Prostate gland (tissue), 2 donors: ENCODE measurements at regions not wholly inside any gene's neighbourhood (a gene's known extent, or its start where the extent isn't known, plus 50 kb on each side); places are given as distances from the start of the nearest gene placed in this dataset.
"Not testable (repeated sequence)": the region's sequence is repeated elsewhere in the genome, so short reads cannot be mapped to it uniquely, and the experiment has no call there.

Source experiments
- DNase-seq: peaks from one replicate; pipeline ENCODE4 v3.0.0-alpha.2; 2019; ENCODE audit warnings: low spot score
- H3K27ac ChIP-seq, 2 donors: fragments of 200-600 bp; sonication (generic); 2 replicates each; pipeline ENCODE4 v1.5.1; 2017 to 2019
- H3K27me3 ChIP-seq: fragments of 200-600 bp; sonication (generic); replicated peaks from 2 replicates; pipeline ENCODE4 v1.5.1; 2019; ENCODE audit not compliant: insufficient read depth
- H3K36me3 ChIP-seq, 2 donors: fragments of 200-600 bp; sonication (generic); 1 replicate in 1 of 2; 2 replicates in 1 of 2; pipeline versions ENCODE4 v1.5.1 to v1.8.1; 2017 to 2019
- H3K4me1 ChIP-seq: fragments of 200-600 bp; sonication (generic); replicated peaks from 2 replicates; pipeline ENCODE4 v1.5.1; 2019
- H3K4me3 ChIP-seq, 2 donors: fragments of 200-600 bp; sonication (generic); 2 replicates each; pipeline ENCODE4 v1.5.1; 2017 to 2019
- H3K9me3 ChIP-seq: fragments of 200-600 bp; sonication (generic); 2 replicates; pipeline ENCODE4 v1.5.1; 2017
- CTCF ChIP-seq, 4 experiments: fragments of 200-600 bp in 2 of 4; fragments of 450-650 bp in 2 of 4; sonication (generic) in 2 of 4; IDR thresholded peaks; 1 replicate in 3 of 4; 2 replicates in 1 of 4; pipeline ENCODE4 v1.5.1; 2016 to 2019; ENCODE audit warnings: antibody characterized with exemption in 4 of 4, mild to moderate bottlenecking in 2 of 4, moderate library complexity in 2 of 4
- POLR2A ChIP-seq: fragments of 450-650 bp; IDR thresholded peaks from one replicate; pipeline ENCODE4 v1.6.1; 2016; ENCODE audit warnings: antibody characterized with exemption, mild to moderate bottlenecking
- POLR2AphosphoS5 ChIP-seq: sonication (generic); formaldehyde crosslinking; IDR thresholded peaks from one replicate; pipeline ENCODE4 v1.6.1; 2017; ENCODE audit warnings: antibody characterized with exemption
- WGBS: methylation state at CpG from one replicate; pipeline ENCODE4 v1.1.5; 2018; 5-methylcytosine and 5-hydroxymethylcytosine counted together
- intact Hi-C: fragments of 100-400 bp; cut with DNase I; formaldehyde crosslinking; loops from one replicate; pipeline ENCODE4 v1.14.2; 2022

- H3K36me3 ChIP-seq, H3K9me3 ChIP-seq, DNase-seq, intact Hi-C loops, H3K4me1 ChIP-seq, H3K27me3 ChIP-seq, H3K27ac ChIP-seq, H3K4me3 ChIP-seq: not testable (repeated sequence)
- 98% methylated on average over 31 of the region's 36 CpGs for WGBS
Observed at GRCh38 chr6:4725136-4725760, 51.0 kb upstream of the CDYL start.

GRCh38 chr6:4724727-4725126 is 51.5 kb upstream of the CDYL start:
- 92% methylated on average over 7 of the region's 7 CpGs for WGBS
- H3K9me3 ChIP-seq, H3K36me3 ChIP-seq, H3K27me3 ChIP-seq, intact Hi-C loops, H3K4me3 ChIP-seq, H3K27ac ChIP-seq, H3K4me1 ChIP-seq, DNase-seq: not testable (repeated sequence)

- no peak overlapping the region for H3K4me3 ChIP-seq
Observed at GRCh38 chr6:4723383-4723782, 52.8 kb upstream of the CDYL start.

GRCh38 chr6:4721368-4721767 is 54.8 kb upstream of the CDYL start:
- intact Hi-C loops, DNase-seq: not testable (repeated sequence)
- WGBS, result 90% methylated on average over 4 of the region's 4 CpGs

More at GRCh38 chr6:4723383-4723782, 52.8 kb upstream of the CDYL start:
- no peak for DNase-seq
- WGBS, result 53% methylated on average over 6 of the region's 6 CpGs
- TF ChIP-seq CTCF (IDR thresholded peaks at IDR 0.05), result no peak
- no peak for TF ChIP-seq POLR2A
- no peak for TF ChIP-seq POLR2AphosphoS5
- intact Hi-C loops, result no loop called here
- Histone ChIP-seq H3K4me1 (no peaks in the 10 kb centered on the region), H3K27ac (no peak overlapping the region), H3K36me3 (no peaks in the 10 kb centered on the region), H3K9me3 (no peaks in the 10 kb centered on the region), H3K27me3 (no peaks in the 10 kb centered on the region)

GRCh38 chr6:4719491-4719890 is 56.7 kb upstream of the CDYL start:
- Histone ChIP-seq H3K4me3 (no peak overlapping the region), H3K9me3 (no peaks in the 10 kb centered on the region), H3K4me1 (no peaks in the 10 kb centered on the region), H3K27me3 (no peaks in the 10 kb centered on the region), H3K27ac (no peak overlapping the region), H3K36me3 (no peaks in the 10 kb centered on the region)
- intact Hi-C loops, result no loop called here
- 65% methylated on average over 1 of the region's 1 CpG for WGBS
- DNase-seq, result no peak
- no peak for TF ChIP-seq POLR2AphosphoS5
- TF ChIP-seq POLR2A, result no peak
- TF ChIP-seq CTCF (IDR thresholded peaks at IDR 0.05), result no peak

More at GRCh38 chr6:4721368-4721767, 54.8 kb upstream of the CDYL start:
- not testable (repeated sequence) for H3K4me1 ChIP-seq, H3K36me3 ChIP-seq, H3K9me3 ChIP-seq, H3K4me3 ChIP-seq, H3K27me3 ChIP-seq, H3K27ac ChIP-seq

GRCh38 chr6:4717856-4718255 is 58.3 kb upstream of the CDYL start:
- no peaks in the 10 kb centered on the region for H3K9me3 ChIP-seq
- no peaks in the 10 kb centered on the region for H3K36me3 ChIP-seq
- H3K27ac ChIP-seq, result no peak overlapping the region
- H3K27me3 ChIP-seq, result no peaks in the 10 kb centered on the region
- WGBS, result 93% methylated on average over 3 of the region's 3 CpGs
- H3K4me3 ChIP-seq, result no peak overlapping the region
- DNase-seq, result no peak
- H3K4me1 ChIP-seq, result no peaks in the 10 kb centered on the region
- TF ChIP-seq POLR2AphosphoS5 (no peak), POLR2A (no peak), CTCF (IDR thresholded peaks at IDR 0.05) (no peak)
- intact Hi-C loops, result no loop called here
